Hepatic stellate cell (primary cell): ENCODE measurements at regions not wholly inside any gene's neighbourhood (a gene's known extent, or its start where the extent isn't known, plus 50 kb on each side); places are given as distances from the start of the nearest gene placed in this dataset.
"Not testable (repeated sequence)": the region's sequence is repeated elsewhere in the genome, so short reads cannot be mapped to it uniquely, and the experiment has no call there.

Experiments used
- DNase-seq: peaks from one replicate; pipeline ENCODE4 v3.0.0; 2011; ENCODE audit warnings: low spot score

GRCh38 chr11:3444420-3444744, 65.4 kb upstream of the ZNF195 start:
- not testable (repeated sequence) for DNase-seq

- not testable (repeated sequence) for DNase-seq
These were observed 64.9 kb upstream of the ZNF195 start for GRCh38 chr11:3443700-3444419.

GRCh38 chr11:3437441-3437840, 58.5 kb upstream of the ZNF195 start:
- not testable (repeated sequence) for DNase-seq

- DNase-seq, result no peak
These were observed 56.0 kb upstream of the ZNF195 start for GRCh38 chr11:3434976-3435375.

GRCh38 chr11:3429191-3429590, 50.2 kb upstream of the ZNF195 start:
- DNase-seq, result not testable (repeated sequence)
